ENCODE measurements at regions not wholly inside any gene's neighbourhood (a gene's known extent, or its start where the extent isn't known, plus 50 kb on each side); places are given as distances from the start of the nearest gene placed in this dataset.
"Not testable (repeated sequence)": the region's sequence is repeated elsewhere in the genome, so short reads cannot be mapped to it uniquely, and the experiment has no call there.

GRCh38 chr18:15071311-15071710, 323.3 kb downstream of the ANKRD30B start:
- not testable (repeated sequence) for DNase-seq

Measured in COR-L47 (cell line).